COR-L47 (cell line): ENCODE measurements at regions not wholly inside any gene's neighbourhood (a gene's known extent, or its start where the extent isn't known, plus 50 kb on each side); places are given as distances from the start of the nearest gene placed in this dataset.

Source experiments
- DNase-seq: peaks from one replicate; lab custom pipeline; 2025; lab: John Stamatoyannopoulos, UW

DNA sequence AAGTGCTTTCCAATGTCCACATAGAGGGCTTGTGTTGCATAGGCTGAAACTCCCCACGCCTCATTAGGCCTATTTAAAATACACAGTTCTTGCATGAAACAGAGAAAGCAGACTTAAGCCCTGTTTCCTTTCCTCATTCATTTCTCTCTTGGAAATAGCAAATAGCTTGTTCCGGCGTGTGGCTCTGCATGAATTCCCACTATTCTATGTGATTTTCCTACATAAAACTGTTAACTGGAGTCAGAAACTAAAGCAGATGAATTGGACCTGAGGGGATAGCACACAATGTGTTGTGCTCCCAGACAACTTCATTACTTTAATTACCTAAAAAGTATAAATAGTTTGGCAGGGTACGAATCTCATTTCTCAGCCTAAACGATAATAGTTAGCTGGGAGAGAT is 981.5 kb downstream of the SORCS1 start:
- no peak for DNase-seq

DNA sequence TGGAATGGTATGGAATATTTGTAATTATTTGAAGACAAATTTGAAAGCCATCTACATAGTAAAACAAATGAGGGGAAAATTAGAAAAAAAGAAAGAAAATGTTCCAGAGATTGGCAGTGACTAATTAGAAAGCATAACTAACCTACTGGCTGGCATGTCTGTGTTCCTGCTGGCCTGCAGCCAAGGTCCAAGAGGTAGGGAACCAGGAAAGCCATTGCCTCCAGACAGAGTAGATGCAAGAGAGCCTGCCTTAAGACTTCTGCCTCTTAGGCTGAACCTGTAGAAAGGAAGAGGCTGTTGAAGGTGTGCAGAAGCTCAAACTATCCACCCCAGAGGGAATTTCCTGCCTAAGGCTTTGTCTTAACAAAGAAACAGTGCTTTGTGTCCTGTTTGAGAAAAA is 982.0 kb downstream of the SORCS1 start:
- no peak for DNase-seq

GRCh38 chr10:106181501-106181900 is 983.0 kb downstream of the SORCS1 start:
- DNase-seq, result no peak

DNA sequence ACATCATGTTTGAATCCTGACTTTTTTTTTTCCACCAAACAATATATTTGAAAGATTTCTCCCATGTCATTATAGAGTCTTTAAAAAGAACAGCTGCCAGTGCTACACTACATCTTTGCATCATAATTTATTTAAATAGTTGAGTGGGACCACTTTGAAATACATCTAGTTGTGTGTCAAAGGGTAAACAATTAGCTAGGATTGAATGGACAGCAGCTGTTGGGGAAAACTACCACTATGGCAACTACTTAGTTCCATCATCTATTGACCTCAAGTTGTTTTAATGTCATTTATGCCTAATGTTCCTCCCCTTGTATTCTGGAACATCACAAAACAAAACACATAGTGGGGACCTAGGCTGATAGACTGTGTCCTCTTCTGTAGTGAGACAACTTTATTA is 985.1 kb downstream of the SORCS1 start:
- no peak for DNase-seq

DNA sequence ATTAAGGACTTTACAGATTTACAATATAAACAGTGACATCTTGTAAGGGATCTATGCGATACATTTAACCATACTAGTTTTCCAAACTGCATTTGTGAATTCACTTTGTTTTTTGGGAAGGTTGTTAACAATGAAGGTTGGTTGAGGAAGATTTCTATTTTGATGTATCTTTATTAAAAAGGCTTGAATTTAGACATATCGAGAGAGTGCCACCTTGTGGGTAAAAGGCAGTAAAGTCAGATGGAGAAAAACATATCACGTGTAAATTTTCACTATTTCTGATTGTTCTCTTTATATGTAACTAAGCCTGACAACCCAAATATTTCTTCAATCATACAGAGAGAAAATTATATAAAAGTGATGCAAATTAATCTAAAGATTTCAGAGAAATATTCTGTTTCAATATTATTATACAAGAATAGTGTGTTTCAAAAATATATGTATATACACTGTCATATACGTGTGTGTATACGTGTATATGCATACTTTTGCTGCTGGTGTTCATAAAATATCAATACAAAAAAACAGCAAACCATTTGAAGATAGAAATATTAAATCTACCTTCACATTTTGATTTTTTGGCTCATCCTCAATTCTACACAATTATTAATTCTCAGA is 988.6 kb downstream of the SORCS1 start:
- DNase-seq, result no peak

GRCh38 chr10:106173838-106174237 is 990.7 kb downstream of the SORCS1 start:
- DNase-seq, result no peak

- no peak for DNase-seq
Measured at GRCh38 chr10:106169241-106169640, 995.3 kb downstream of the SORCS1 start.

GRCh38 chr10:106167946-106168345 is 996.6 kb downstream of the SORCS1 start:
- DNase-seq, result no peak

DNA sequence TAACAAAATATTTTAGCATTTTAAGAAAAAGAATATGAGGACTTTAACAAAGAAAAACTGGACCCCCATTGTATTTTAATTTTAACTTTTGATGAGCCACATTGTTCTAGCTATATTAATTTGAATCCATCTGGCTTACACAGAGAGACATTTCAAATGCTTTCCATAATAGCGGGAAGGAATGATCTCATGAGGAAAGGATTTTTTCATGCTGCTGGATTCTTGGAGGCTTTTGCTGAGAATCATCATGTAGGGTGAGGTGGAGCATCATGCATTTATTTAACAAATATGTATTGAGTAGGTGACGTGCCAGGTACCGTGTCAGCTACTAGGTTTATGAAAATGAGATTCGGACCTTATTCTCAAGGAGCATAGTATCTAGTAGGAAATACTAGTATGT is 1006.3 kb downstream of the SORCS1 start:
- DNase-seq, result no peak

- peak; percentile 2 for DNase-seq
Measured at GRCh38 chr10:106147021-106147420, 1017.5 kb downstream of the SORCS1 start.

GRCh38 chr10:106139915-106140314 is 1024.6 kb downstream of the SORCS1 start:
- DNase-seq, result no peak

GRCh38 chr10:106136175-106136574 is 1028.3 kb downstream of the SORCS1 start:
- DNase-seq, result no peak

DNA sequence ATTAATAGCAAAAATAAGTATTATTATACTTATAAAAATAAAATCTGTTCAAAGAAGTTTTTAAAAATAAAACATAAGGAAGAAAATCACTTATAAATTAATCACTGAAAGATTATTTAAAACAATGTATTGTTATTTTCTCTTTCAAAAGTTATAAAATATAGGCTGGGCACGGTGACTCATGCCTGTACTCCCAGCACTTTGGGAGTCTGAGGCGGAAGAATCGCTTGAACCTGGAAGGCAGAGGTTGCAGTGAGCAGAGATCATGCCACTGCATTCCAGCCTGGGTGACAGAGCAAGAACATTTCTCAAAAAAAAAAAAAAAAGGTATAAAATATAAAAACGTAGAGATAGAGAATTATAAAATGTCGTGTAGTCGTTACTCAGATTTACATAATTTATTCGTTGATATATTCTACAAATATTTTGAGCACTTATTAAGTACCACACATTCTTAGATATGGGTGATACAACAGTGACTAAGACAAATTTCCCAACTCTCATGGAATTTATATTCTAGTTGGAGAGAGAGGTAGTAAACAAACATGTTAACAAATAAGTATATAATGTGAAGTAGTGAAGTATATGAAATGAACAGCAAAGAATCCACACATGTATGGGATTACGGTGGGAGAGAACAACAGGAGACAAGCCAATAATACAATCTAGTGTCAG is 1030.0 kb downstream of the SORCS1 start:
- DNase-seq, result no peak

- no peak for DNase-seq
Measured at GRCh38 chr10:106133451-106133850, 1031.1 kb downstream of the SORCS1 start.

DNA sequence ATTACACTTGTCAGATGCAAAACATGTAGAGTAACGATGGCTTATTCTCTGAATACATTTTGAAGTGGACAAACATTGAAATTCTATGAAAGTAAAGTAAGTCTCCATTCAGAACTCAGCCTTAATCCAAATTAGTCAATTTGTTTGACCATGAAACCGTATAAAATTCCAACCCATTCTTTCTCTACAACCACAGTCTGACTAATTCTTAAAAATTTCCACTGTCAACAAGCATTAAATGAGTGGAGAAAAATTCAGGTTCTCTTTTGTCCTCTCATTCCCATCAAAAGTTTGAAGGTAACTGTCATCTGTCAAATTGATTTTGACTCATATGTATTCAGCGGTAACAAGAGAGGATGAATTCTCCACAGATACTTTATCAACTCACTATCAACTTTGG is 1031.5 kb downstream of the SORCS1 start:
- no peak for DNase-seq

- DNase-seq, result no peak
Measured at GRCh38 chr10:106114656-106115186, 1049.8 kb downstream of the SORCS1 start.

GRCh38 chr10:106111246-106111645 is 1053.3 kb downstream of the SORCS1 start:
- DNase-seq, result no peak

- DNase-seq, result no peak
Measured at GRCh38 chr10:106107706-106108105, 1056.8 kb downstream of the SORCS1 start.

DNA sequence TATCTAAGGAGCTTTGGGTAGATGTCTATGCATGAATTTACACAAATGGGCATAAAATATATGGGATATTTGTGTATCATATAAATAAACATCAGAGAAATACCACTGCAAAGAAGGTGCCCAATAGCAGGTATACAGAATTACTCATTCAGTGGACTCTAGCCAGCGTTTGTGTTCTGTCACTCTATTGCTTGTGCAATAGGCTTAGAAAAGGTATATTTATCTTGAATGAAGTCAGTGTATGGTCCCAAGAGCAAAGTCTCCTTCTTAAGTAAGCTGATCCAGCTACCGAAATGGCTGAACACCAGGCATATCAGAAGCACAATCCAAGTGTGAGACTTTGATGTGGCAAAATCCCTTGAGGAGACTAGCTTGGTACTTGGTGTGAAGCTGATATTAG is 1058.4 kb downstream of the SORCS1 start:
- no peak for DNase-seq

DNA sequence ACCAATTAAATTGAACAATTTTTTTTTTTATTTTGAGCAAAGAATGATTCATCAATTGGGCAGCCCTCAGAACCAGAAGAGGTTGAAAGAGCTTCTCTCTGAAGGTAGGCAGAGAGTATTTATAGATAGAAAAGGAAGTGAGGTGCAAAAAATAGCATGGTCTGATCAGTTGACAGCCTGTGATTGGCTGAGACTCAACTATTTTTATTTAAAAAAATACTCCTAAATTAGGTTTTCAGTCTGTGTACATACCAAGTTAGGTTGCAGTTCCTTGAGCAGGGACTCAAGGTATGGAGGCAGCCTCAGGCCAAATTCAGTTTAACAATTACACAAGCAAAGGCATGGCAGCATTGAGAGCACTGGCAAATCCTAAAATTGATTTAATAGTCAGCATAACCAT is 1074.7 kb downstream of the SORCS1 start:
- no peak for DNase-seq

GRCh38 chr10:106086391-106086790 is 1078.1 kb downstream of the SORCS1 start:
- no peak for DNase-seq

DNA sequence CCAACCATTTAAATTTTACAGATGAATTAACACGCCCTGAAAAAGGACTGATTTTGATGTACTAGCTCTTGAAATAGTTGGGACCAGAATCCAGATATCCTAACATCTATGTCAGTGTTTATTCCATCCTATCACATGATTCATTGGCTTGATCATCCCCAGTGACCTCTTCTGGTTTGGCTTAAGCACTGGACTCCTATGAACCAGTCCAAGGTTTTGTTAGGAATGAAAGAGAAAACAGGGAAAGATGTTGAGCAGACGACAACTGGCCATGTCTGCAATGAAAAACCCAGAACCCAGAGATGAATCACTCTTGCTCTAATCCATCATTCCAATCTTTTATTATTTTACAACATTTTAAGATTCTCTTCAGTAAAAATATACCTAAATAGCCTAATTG is 1080.9 kb downstream of the SORCS1 start:
- no peak for DNase-seq

- DNase-seq, result no peak
Measured at GRCh38 chr10:106082865-106083264, 1081.6 kb downstream of the SORCS1 start.
